H9 (cell line): ENCODE measurements at regions not wholly inside any gene's neighbourhood (a gene's known extent, or its start where the extent isn't known, plus 50 kb on each side); places are given as distances from the start of the nearest gene placed in this dataset.

Experiments
- DNase-seq: peaks from one replicate; pipeline ENCODE4 v3.0.0-alpha.2; 2017
- H2AFZ ChIP-seq: one replicate; pipeline ENCODE4 v1.6.1; 2013; ENCODE audit warnings: mild to moderate bottlenecking, low read length, control low read depth, moderate library complexity
- H2AK5ac ChIP-seq: 2 replicates; pipeline ENCODE4 v1.6.1; 2013; ENCODE audit warnings: low read length, control low read depth, mixed read lengths; ENCODE audit not compliant: insufficient read length
- H2BK120ac ChIP-seq: one replicate; pipeline ENCODE4 v1.6.1; 2013; ENCODE audit warnings: low read depth, mild to moderate bottlenecking, low read length, control low read depth, inconsistent platforms; ENCODE audit not compliant: poor library complexity, severe bottlenecking
- H2BK12ac ChIP-seq: 2 replicates; pipeline ENCODE4 v1.6.1; 2013; ENCODE audit warnings: low read length, control low read depth, mixed read lengths, low read depth; ENCODE audit not compliant: insufficient read length
- H2BK15ac ChIP-seq: 2 replicates; pipeline ENCODE4 v1.6.1; 2013; ENCODE audit warnings: low read depth, low read length, control low read depth
- H2BK20ac ChIP-seq: one replicate; pipeline ENCODE4 v1.6.1; 2013; ENCODE audit warnings: low read depth, mild to moderate bottlenecking, low read length, control low read depth, inconsistent platforms; ENCODE audit not compliant: poor library complexity, severe bottlenecking
- H2BK5ac ChIP-seq: 2 replicates; pipeline ENCODE4 v1.6.1; 2013; ENCODE audit warnings: low read length, control low read depth, mixed read lengths; ENCODE audit not compliant: insufficient read length
- H3K14ac ChIP-seq: 2 replicates; pipeline ENCODE4 v1.6.1; 2013; ENCODE audit warnings: low read length, control low read depth; ENCODE audit not compliant: insufficient read depth
- H3K18ac ChIP-seq: 2 replicates; pipeline ENCODE4 v1.6.1; 2013; ENCODE audit warnings: low read depth, mild to moderate bottlenecking, mixed read lengths, low read length, control low read depth; ENCODE audit not compliant: insufficient read length
- H3K23ac ChIP-seq: 2 replicates; pipeline ENCODE4 v1.6.1; 2013; ENCODE audit warnings: low read length, control low read depth, mixed read lengths, low read depth; ENCODE audit not compliant: insufficient read length
- H3K23me2 ChIP-seq: 2 replicates; pipeline ENCODE4 v1.6.1; 2013; ENCODE audit warnings: low read depth, mild to moderate bottlenecking, mixed read lengths, low read length, control low read depth; ENCODE audit not compliant: insufficient read length, poor library complexity, severe bottlenecking
- H3K27ac ChIP-seq: 2 replicates; pipeline ENCODE4 v1.5.1; 2013; ENCODE audit warnings: low read length, control low read depth, mixed read lengths, low read depth; ENCODE audit not compliant: insufficient read length
- H3K27me3 ChIP-seq: 2 replicates; pipeline ENCODE4 v1.6.1; 2013; ENCODE audit warnings: low read length, control low read depth, inconsistent platforms; ENCODE audit not compliant: insufficient read depth
- H3K4ac ChIP-seq: 2 replicates; pipeline ENCODE4 v1.6.1; 2013; ENCODE audit warnings: low read depth, mild to moderate bottlenecking, control low read depth, inconsistent platforms, low read length, moderate library complexity
- H3K4me1 ChIP-seq: 2 replicates; pipeline ENCODE4 v1.6.1; 2013; ENCODE audit warnings: low read length, control low read depth, inconsistent platforms; ENCODE audit not compliant: insufficient read depth
- H3K4me2 ChIP-seq: 2 replicates; pipeline ENCODE4 v1.6.1; 2013; ENCODE audit warnings: low read length, control low read depth, mixed read lengths; ENCODE audit not compliant: insufficient read length, insufficient read depth
- H3K56ac ChIP-seq: 2 replicates; pipeline ENCODE4 v1.6.1; 2013; ENCODE audit warnings: low read depth, mild to moderate bottlenecking, mixed read lengths, low read length, control low read depth; ENCODE audit not compliant: insufficient read length
- H3K79me1 ChIP-seq: 2 replicates; pipeline ENCODE4 v1.6.1; 2013; ENCODE audit warnings: low read depth, mild to moderate bottlenecking, moderate library complexity, low read length, control low read depth, inconsistent platforms; ENCODE audit not compliant: insufficient read depth, poor library complexity, severe bottlenecking
- H3K79me2 ChIP-seq: 2 replicates; pipeline ENCODE4 v1.6.1; 2013; ENCODE audit warnings: low read length, control low read depth, inconsistent platforms; ENCODE audit not compliant: insufficient read depth
- H3K9ac ChIP-seq: 2 replicates; pipeline ENCODE4 v1.6.1; 2013; ENCODE audit warnings: low read length, control low read depth, mixed read lengths; ENCODE audit not compliant: insufficient read length; ENCODE audit errors: extremely low read depth
- H3K9me3 ChIP-seq: one replicate; pipeline ENCODE4 v1.6.1; 2013; ENCODE audit warnings: low read depth, low read length, inconsistent platforms; ENCODE audit not compliant: control insufficient read depth
- H3T11ph ChIP-seq: one replicate; pipeline ENCODE4 v1.6.1; 2013; ENCODE audit warnings: mild to moderate bottlenecking, low read length, control low read depth, inconsistent platforms
- H4K20me1 ChIP-seq: one replicate; pipeline ENCODE4 v1.6.1; 2013; ENCODE audit not compliant: control insufficient read depth, insufficient read length, insufficient read depth
- H4K5ac ChIP-seq: 2 replicates; pipeline ENCODE4 v1.6.1; 2013; ENCODE audit warnings: low read depth, mild to moderate bottlenecking, mixed read lengths, low read length, control low read depth; ENCODE audit not compliant: insufficient read length
- H4K8ac ChIP-seq: replicated peaks from 2 replicates; pipeline ENCODE4 v1.6.1; 2013; ENCODE audit warnings: low read length, control low read depth, mixed read lengths, low read depth; ENCODE audit not compliant: insufficient read length
- H4K91ac ChIP-seq: 2 replicates; pipeline ENCODE4 v1.6.1; 2013; ENCODE audit warnings: low read depth, mild to moderate bottlenecking, moderate library complexity, mixed read lengths, low read length, control low read depth; ENCODE audit not compliant: insufficient read length
- H3K27ac Mint-ChIP-seq, 3 experiments: 2 replicates in 2 of 3; 3 replicates in 1 of 3; pipeline ENCODE4 v1.8.0; 2020 to 2021; ENCODE audit warnings: mixed read lengths in 3 of 3, mild to moderate bottlenecking in 1 of 3, moderate library complexity in 1 of 3
- H3K27me3 Mint-ChIP-seq: 2 replicates; pipeline ENCODE4 v1.8.0; 2021; ENCODE audit warnings: low read depth, mild to moderate bottlenecking, moderate library complexity, mixed read lengths
- H3K36me3 Mint-ChIP-seq, 3 experiments: 2 replicates in 2 of 3; 3 replicates in 1 of 3; pipeline ENCODE4 v1.8.0; 2020 to 2021; ENCODE audit warnings: low read depth in 3 of 3, mixed read lengths in 3 of 3; ENCODE audit not compliant: insufficient read depth in 1 of 3
- H3K4me1 Mint-ChIP-seq, 2 experiments: 2 replicates each; pipeline ENCODE4 v1.8.0; 2020; ENCODE audit warnings: mixed read lengths in 2 of 2
- H3K4me3 Mint-ChIP-seq, 2 experiments: 2 replicates in 1 of 2; 3 replicates in 1 of 2; pipeline ENCODE4 v1.8.0; 2020 to 2021; ENCODE audit warnings: mild to moderate bottlenecking in 2 of 2, mixed read lengths in 2 of 2, moderate library complexity in 1 of 2
- H3K9me3 Mint-ChIP-seq, 2 experiments: 2 replicates in 1 of 2; 3 replicates in 1 of 2; pipeline ENCODE4 v1.8.0; 2020; ENCODE audit warnings: mild to moderate bottlenecking in 2 of 2, mixed read lengths in 2 of 2, moderate library complexity in 1 of 2
- CTCF ChIP-seq: fragments of 200-600 bp; sonication (generic); conservative IDR thresholded peaks from 3 replicates; pipeline ENCODE4 v1.8.0; 2021; ENCODE audit warnings: antibody characterized with exemption, mild to moderate bottlenecking
- WGBS: extraction: QIAGEN DNeasy Blood & Tissue Kit; methylation state at CpG from one replicate; pipeline ENCODE4 v1.1.7; 2013; ENCODE audit warnings: missing lambda C conversion rate, low lambda C conversion rate, mixed read lengths; ENCODE audit not compliant: insufficient read length; ENCODE audit errors: extremely low coverage; 5-methylcytosine and 5-hydroxymethylcytosine counted together

- H3K56ac ChIP-seq, result no peak overlapping the region
- H3K9ac ChIP-seq, result no peak overlapping the region
- WGBS, result no CpG with 5 or more reads among the region's 2 CpGs
- H4K5ac ChIP-seq, result no peak overlapping the region
- peaks cover 2 to 7% of the 10 kb centered on the region in 2 experiments; a peak in 1 of 4 replicates for H3K4me1 Mint-ChIP-seq
- H3K4me2 ChIP-seq, result no peak overlapping the region
- H3K18ac ChIP-seq, result no peak overlapping the region
- no peaks in the 10 kb centered on the region for H3K27me3 ChIP-seq
- no peak overlapping the region for H3K23ac ChIP-seq
- no peaks in the 10 kb centered on the region for H3K79me2 ChIP-seq
- no peak overlapping the region for H3K27ac ChIP-seq
- no peak overlapping the region for H2BK20ac ChIP-seq
- no peaks in the 10 kb centered on the region; a peak in 2 of 7 replicates for H3K36me3 Mint-ChIP-seq
- H2AFZ ChIP-seq, result no peak overlapping the region
- peaks cover 2% of the 10 kb centered on the region; the same call in 1 of the 2 replicates for H3K4me1 ChIP-seq
- no peak overlapping the region for H2BK15ac ChIP-seq
- no peak overlapping the region for H3K27ac Mint-ChIP-seq
- no peak overlapping the region for H2BK120ac ChIP-seq
- no peak overlapping the region for H3K14ac ChIP-seq
- H4K8ac ChIP-seq, result no peak overlapping the region
- peaks cover 0 to 2% of the 10 kb centered on the region in 2 experiments; a peak in 1 of 5 replicates for H3K9me3 Mint-ChIP-seq
- H2BK12ac ChIP-seq, result no peak overlapping the region
- no peak for DNase-seq
- H4K91ac ChIP-seq, result no peak overlapping the region
- H3T11ph ChIP-seq, result no peak overlapping the region
- no peak overlapping the region for H3K4ac ChIP-seq
- no peaks in the 10 kb centered on the region for H3K23me2 ChIP-seq
- no peak overlapping the region for H3K4me3 Mint-ChIP-seq
- H2BK5ac ChIP-seq, result no peak overlapping the region
- no peak for TF ChIP-seq CTCF
- H3K27me3 Mint-ChIP-seq, result no peaks in the 10 kb centered on the region
- H4K20me1 ChIP-seq, result no peaks in the 10 kb centered on the region
- no peaks in the 10 kb centered on the region for H3K79me1 ChIP-seq
- no peak overlapping the region for H2AK5ac ChIP-seq
- no peaks in the 10 kb centered on the region for H3K9me3 ChIP-seq
Observed at GRCh38 chr3:30462721-30463470, 143.5 kb upstream of the TGFBR2 start.
